GM13976 (cell line): ENCODE measurements at regions not wholly inside any gene's neighbourhood (a gene's known extent, or its start where the extent isn't known, plus 50 kb on each side); places are given as distances from the start of the nearest gene placed in this dataset.

ENCODE experiments used
- DNase-seq: peaks from one replicate; pipeline ENCODE4 v3.0.0; 2012; ENCODE audit warnings: low spot score
- in situ Hi-C: fragments of 300-500 bp; cut with MboI; formaldehyde crosslinking; loops from one replicate; pipeline ENCODE4 v1.12.0; 2022; ENCODE audit warnings: low sequenced_read_pairs, mixed read lengths, inconsistent platforms; ENCODE audit not compliant: unreplicated experiment
- TF ChIP-seq, protein P1 (sequence below): IDR thresholded peaks from 2 replicates; pipeline ENCODE4 v1.5.1; 2012; ENCODE audit warnings: borderline replicate concordance, mild to moderate bottlenecking; ENCODE audit not compliant: insufficient read depth; ENCODE audit errors: extremely low read depth, missing control alignments, control extremely low read depth

DNA sequence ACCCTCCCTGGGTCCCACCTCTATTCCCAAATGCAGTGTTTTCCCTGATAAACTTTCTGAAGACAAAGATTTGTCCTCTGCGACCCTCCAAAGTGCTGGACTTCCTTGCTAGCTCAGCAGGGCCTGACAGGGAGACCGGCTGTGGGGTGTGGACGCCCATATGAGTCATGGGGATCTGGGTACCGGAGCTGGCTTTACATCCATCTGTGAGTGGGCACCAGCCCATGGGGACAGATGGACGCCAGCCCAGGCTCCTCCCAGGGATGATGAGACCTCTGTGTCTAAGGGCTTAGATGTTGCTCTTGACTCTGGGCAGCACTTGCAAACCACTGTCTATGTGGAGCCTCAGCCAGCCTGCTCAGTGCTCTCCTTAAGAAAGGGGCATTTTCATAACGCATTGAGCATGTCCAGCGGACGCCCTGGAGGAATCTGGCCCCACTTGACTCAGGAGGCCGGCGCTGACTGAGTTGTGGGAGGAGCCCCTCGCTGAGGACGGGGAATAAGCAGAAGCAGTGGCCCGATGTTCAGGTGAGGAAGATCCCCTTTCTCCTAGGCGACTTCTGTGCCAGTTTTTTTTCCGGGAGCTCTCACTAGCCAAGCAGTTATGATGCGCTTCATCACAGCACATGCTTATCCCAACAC is 229.4 kb upstream of the MYT1L start:
- DNase-seq: no peak
- TF ChIP-seq, protein P1, sequence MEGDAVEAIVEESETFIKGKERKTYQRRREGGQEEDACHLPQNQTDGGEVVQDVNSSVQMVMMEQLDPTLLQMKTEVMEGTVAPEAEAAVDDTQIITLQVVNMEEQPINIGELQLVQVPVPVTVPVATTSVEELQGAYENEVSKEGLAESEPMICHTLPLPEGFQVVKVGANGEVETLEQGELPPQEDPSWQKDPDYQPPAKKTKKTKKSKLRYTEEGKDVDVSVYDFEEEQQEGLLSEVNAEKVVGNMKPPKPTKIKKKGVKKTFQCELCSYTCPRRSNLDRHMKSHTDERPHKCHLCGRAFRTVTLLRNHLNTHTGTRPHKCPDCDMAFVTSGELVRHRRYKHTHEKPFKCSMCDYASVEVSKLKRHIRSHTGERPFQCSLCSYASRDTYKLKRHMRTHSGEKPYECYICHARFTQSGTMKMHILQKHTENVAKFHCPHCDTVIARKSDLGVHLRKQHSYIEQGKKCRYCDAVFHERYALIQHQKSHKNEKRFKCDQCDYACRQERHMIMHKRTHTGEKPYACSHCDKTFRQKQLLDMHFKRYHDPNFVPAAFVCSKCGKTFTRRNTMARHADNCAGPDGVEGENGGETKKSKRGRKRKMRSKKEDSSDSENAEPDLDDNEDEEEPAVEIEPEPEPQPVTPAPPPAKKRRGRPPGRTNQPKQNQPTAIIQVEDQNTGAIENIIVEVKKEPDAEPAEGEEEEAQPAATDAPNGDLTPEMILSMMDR: no peak
- in situ Hi-C loops: no loop called here

DNA sequence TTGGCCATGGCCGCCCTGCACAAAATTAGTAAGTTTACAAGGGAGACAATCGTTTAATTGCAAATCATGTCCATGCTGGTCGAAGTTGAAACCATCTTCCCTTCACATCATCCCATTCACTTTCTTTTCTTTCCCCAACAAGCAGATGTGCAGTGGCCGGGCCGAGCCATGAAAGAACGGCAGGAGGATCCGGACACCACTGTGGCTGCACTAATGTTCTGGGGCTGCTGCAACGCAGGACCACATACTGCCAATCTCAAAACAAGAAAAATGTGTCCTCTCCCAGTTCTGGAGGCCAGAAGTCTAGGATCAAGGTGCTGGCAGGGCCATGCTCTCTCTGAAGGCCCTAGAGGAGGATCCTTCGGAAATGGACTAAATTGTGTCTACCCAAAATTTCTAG is 227.4 kb upstream of the MYT1L start:
- TF ChIP-seq, protein P1: no peak
- DNase-seq: no peak
- in situ Hi-C loops: no loop called here

DNA sequence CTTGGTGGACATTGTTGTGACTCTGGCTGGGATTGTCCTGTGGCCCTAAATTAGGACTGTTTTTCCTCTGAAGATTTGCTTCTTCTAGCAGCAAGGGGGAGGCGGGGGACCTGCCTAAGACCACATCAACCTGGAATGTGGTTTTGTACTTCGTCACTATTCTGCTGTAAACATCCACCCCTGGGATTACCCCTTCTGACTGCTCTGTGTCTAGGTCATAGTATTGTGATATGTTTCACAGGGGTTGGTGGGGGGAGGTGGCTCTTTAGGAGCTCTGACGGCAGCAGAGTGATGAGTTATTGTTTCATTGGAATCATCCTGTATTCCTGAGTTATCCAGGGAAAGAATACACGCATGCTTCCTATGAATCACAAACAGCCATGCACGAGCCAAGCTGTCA is 226.4 kb upstream of the MYT1L start:
- TF ChIP-seq, protein P1: no peak
- DNase-seq: no peak
- in situ Hi-C loops: no loop called here

DNA sequence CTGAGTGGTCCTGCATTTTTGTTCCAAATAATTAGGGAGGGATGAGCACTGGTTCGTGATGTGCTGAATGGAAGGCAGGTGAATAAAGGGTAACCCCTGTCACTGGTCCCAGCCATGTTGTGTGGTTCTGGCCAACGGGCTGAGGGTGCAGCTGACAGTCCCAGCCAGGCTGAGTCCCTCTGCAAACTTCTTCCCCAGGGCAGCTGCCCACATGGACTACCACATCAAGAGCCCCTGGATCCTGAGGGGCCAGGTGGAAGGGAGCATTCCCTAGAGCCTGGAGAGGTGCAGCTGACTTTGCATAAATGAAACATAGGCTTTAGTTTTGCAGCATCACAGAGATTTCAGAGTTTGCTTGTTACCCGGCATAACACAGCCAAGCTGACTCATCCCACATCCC is 219.8 kb upstream of the MYT1L start:
- TF ChIP-seq, protein P1: no peak
- no peak for DNase-seq
- in situ Hi-C loops: no loop called here

DNA sequence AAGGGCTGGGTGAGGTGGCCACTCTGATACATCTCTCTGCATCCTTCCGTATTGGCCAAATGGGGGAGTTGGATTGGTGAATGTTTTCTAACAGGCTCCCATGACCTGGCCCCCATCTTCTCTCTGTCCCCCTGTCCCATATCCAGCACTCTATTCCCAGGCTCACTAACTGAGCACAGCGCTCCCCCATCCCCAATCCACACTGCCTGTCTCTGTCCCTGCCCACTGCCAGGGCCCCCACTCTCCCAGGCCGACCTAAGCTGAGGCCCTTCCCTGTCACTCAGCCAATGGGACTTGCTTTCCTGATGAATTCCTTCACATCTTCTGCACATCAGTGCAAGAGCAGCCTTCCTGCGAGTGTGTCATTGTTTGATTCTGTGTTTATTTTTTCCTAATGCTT is 216.8 kb upstream of the MYT1L start:
- in situ Hi-C loops: no loop called here
- TF ChIP-seq, protein P1: no peak
- no peak for DNase-seq

DNA sequence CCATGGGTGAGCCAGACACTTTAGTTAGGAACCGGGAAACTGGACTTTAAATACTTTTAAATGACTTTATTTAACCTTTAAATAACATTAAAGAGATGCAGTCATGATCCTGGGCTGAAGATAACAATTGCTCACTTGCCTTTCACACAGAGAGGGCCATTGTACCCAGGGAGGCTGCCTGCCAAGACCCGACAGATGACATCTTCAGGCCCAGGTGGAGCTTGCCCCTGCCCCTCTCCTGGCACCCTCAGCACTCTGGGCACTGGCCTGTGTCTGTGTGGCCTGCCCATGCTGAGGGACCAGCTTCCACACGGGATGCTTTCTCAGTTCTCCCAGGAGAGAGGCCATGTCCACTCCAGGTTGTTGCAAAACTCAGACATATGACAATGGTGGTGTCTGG is 216.4 kb upstream of the MYT1L start:
- DNase-seq: no peak
- TF ChIP-seq, protein P1: no peak
- in situ Hi-C loops: no loop called here
